ENCODE measurements at regions not wholly inside any gene's neighbourhood (a gene's known extent, or its start where the extent isn't known, plus 50 kb on each side); places are given as distances from the start of the nearest gene placed in this dataset.

- Mint-ChIP-seq H3K36me3 (ENCODE audit: low read depth) (peaks cover 10% of the 10 kb centered on the region), H3K9me3 (peaks cover 22% of the 10 kb centered on the region), H3K27ac (no peak overlapping the region), H3K4me3 (no peak overlapping the region), H3K4me1 (peaks cover 69% of the 10 kb centered on the region), H3K27me3 (ENCODE audit: low read depth, poor library complexity) (peaks cover 11% of the 10 kb centered on the region)
- TF ChIP-seq CTCF (IDR thresholded peaks at IDR 0.05), result no peak
- no peak for DNase-seq
These were observed 75.7 kb upstream of the SFMBT2 start for GRCh38 chr10:7486528-7486927.

- Mint-ChIP-seq H3K4me1 (peaks cover 76% of the 10 kb centered on the region), H3K27ac (no peak overlapping the region), H3K4me3 (no peak overlapping the region), H3K9me3 (peaks cover 15% of the 10 kb centered on the region), H3K27me3 (ENCODE audit: low read depth, poor library complexity) (peaks cover 11% of the 10 kb centered on the region), H3K36me3 (ENCODE audit: low read depth) (peaks cover 4% of the 10 kb centered on the region)
- no peak for DNase-seq
- no peak for TF ChIP-seq CTCF (IDR thresholded peaks at IDR 0.05)
These were observed 75.0 kb upstream of the SFMBT2 start for GRCh38 chr10:7485799-7486198.

- no peak for TF ChIP-seq CTCF (IDR thresholded peaks at IDR 0.05)
These were observed 74.4 kb upstream of the SFMBT2 start for GRCh38 chr10:7485244-7485556.

GRCh38 chr10:7484456-7485243 lies 73.8 kb upstream of the SFMBT2 start:
- peaks cover 4% of the 10 kb centered on the region for H3K36me3 Mint-ChIP-seq (ENCODE audit: low read depth)
- H3K9me3 Mint-ChIP-seq, result peaks cover 9% of the 10 kb centered on the region
- peak; percentile 18 for DNase-seq
- H3K27me3 Mint-ChIP-seq (ENCODE audit: low read depth, poor library complexity), result peaks cover 15% of the 10 kb centered on the region
- peaks cover 87% of the 10 kb centered on the region for H3K4me1 Mint-ChIP-seq
- TF ChIP-seq CTCF (IDR thresholded peaks at IDR 0.05), result no peak
- peak overlapping the region; percentile 52 for H3K4me3 Mint-ChIP-seq
- peak overlapping the region; percentile 78 for H3K27ac Mint-ChIP-seq

More at GRCh38 chr10:7485244-7485556, 74.4 kb upstream of the SFMBT2 start:
- no peak overlapping the region for H3K27ac Mint-ChIP-seq
- DNase-seq, result no peak
- H3K4me1 Mint-ChIP-seq, result peaks cover 82% of the 10 kb centered on the region
- H3K36me3 Mint-ChIP-seq (ENCODE audit: low read depth), result peaks cover 4% of the 10 kb centered on the region
- peaks cover 10% of the 10 kb centered on the region for H3K9me3 Mint-ChIP-seq
- peaks cover 11% of the 10 kb centered on the region for H3K27me3 Mint-ChIP-seq (ENCODE audit: low read depth, poor library complexity)
- no peak overlapping the region for H3K4me3 Mint-ChIP-seq

GRCh38 chr10:7483848-7484247 lies 73.0 kb upstream of the SFMBT2 start:
- no peak for DNase-seq
- Mint-ChIP-seq H3K36me3 (ENCODE audit: low read depth) (peaks cover 4% of the 10 kb centered on the region), H3K4me3 (peak overlapping the region; percentile 25), H3K9me3 (peaks cover 9% of the 10 kb centered on the region), H3K4me1 (peaks cover 81% of the 10 kb centered on the region), H3K27ac (peak overlapping the region; percentile 6), H3K27me3 (ENCODE audit: low read depth, poor library complexity) (peaks cover 11% of the 10 kb centered on the region)
- TF ChIP-seq CTCF (IDR thresholded peaks at IDR 0.05), result no peak

- H3K27ac Mint-ChIP-seq, result no peak overlapping the region
- H3K4me1 Mint-ChIP-seq, result peaks cover 73% of the 10 kb centered on the region
- no peak for TF ChIP-seq CTCF (IDR thresholded peaks at IDR 0.05)
- DNase-seq, result no peak
- peaks cover 9% of the 10 kb centered on the region for H3K9me3 Mint-ChIP-seq
- no peak overlapping the region for H3K4me3 Mint-ChIP-seq
- peaks cover 4% of the 10 kb centered on the region for H3K36me3 Mint-ChIP-seq (ENCODE audit: low read depth)
- peaks cover 11% of the 10 kb centered on the region for H3K27me3 Mint-ChIP-seq (ENCODE audit: low read depth, poor library complexity)
These were observed 72.2 kb upstream of the SFMBT2 start for GRCh38 chr10:7482992-7483391.
